PC-9 (cell line): ENCODE measurements at regions not wholly inside any gene's neighbourhood (a gene's known extent, or its start where the extent isn't known, plus 50 kb on each side); places are given as distances from the start of the nearest gene placed in this dataset.

Experiments
- BruUV-seq: library from RNA; stranded (reverse); fragments of 400-500 nt; replicated peaks from 2 replicates; lab custom pipeline; 2021; lab: Mats Ljungman, UMichigan
- CTCF ChIA-PET: fragments of 300-600 bp; sonication (Branson Sonifier 250); formaldehyde crosslinking; loops from one replicate; lab custom pipeline; 2022; ENCODE audit warnings: antibody characterized with exemption; lab: Charles Lee
- POLR2A ChIA-PET: fragments of 300-600 bp; sonication (Branson Sonifier 250); formaldehyde crosslinking; loops from one replicate; lab custom pipeline; 2022; ENCODE audit warnings: antibody characterized with exemption; ENCODE audit not compliant: unreplicated experiment; lab: Charles Lee
- DNase-seq, 2 experiments: peaks; one replicate each; pipeline versions ENCODE4 v3.0.0 to v3.0.0-alpha.2; 2015 to 2022; ENCODE audit warnings: mixed read lengths in 1 of 2
- H2AFZ ChIP-seq: fragments of 200-600 bp; sonication (generic); 2 replicates; pipeline ENCODE4 v1.8.1; 2017; ENCODE audit warnings: antibody characterized with exemption
- H3F3A ChIP-seq: fragments of 200-600 bp; sonication (generic); 2 replicates; pipeline ENCODE4 v1.8.1; 2017; ENCODE audit warnings: antibody characterized with exemption, mild to moderate bottlenecking, low read depth; ENCODE audit not compliant: insufficient read depth
- H3K27ac ChIP-seq: fragments of 200-600 bp; sonication (generic); 2 replicates; pipeline ENCODE4 v1.6.1; 2016; ENCODE audit warnings: mixed run types
- H3K27me3 ChIP-seq: fragments of 200-600 bp; sonication (generic); 2 replicates; pipeline ENCODE4 v1.6.1; 2016; ENCODE audit warnings: low read depth, mixed run types; ENCODE audit not compliant: insufficient read depth
- H3K36me3 ChIP-seq: fragments of 200-600 bp; sonication (generic); 2 replicates; pipeline ENCODE4 v1.6.1; 2016; ENCODE audit warnings: low read depth, mixed run types
- H3K4me1 ChIP-seq: fragments of 200-600 bp; sonication (generic); replicated peaks from 2 replicates; pipeline ENCODE4 v1.6.1; 2016; ENCODE audit warnings: mixed run types; ENCODE audit not compliant: insufficient read depth
- H3K4me2 ChIP-seq: fragments of 200-600 bp; sonication (generic); 2 replicates; pipeline ENCODE4 v1.6.1; 2017; ENCODE audit warnings: mixed run types
- H3K4me3 ChIP-seq: fragments of 200-600 bp; sonication (generic); 2 replicates; pipeline ENCODE4 v1.6.1; 2016; ENCODE audit warnings: mixed run types
- H3K79me2 ChIP-seq: fragments of 200-600 bp; sonication (generic); 2 replicates; pipeline ENCODE4 v1.6.1; 2017; ENCODE audit warnings: low read depth, mixed run types
- H3K9me2 ChIP-seq: fragments of 200-600 bp; sonication (generic); 2 replicates; pipeline ENCODE4 v1.8.1; 2017; ENCODE audit warnings: mild to moderate bottlenecking; ENCODE audit not compliant: insufficient read depth
- H3K9me3 ChIP-seq: fragments of 200-600 bp; sonication (generic); 2 replicates; pipeline ENCODE4 v1.8.1; 2016; ENCODE audit warnings: low read depth; ENCODE audit not compliant: insufficient read depth
- H4K20me1 ChIP-seq: fragments of 200-600 bp; sonication (generic); 2 replicates; pipeline ENCODE4 v1.8.1; 2017; ENCODE audit not compliant: insufficient read depth
- EZH2 ChIP-seq: fragments of 200-600 bp; sonication (generic); IDR thresholded peaks from 2 replicates; pipeline ENCODE4 v1.8.0; 2017; ENCODE audit warnings: antibody characterized with exemption, low read depth
- intact Hi-C: fragments of 100-400 bp; cut with micrococcal nuclease; formaldehyde crosslinking; loops from one replicate; pipeline ENCODE4 v1.10.0; 2022; ENCODE audit not compliant: unreplicated experiment
- TF ChIP-seq, protein P1 (sequence below): fragments of 200-600 bp; sonication (generic); conservative IDR thresholded peaks from 2 replicates; pipeline ENCODE4 v1.6.1; 2017; ENCODE audit warnings: mixed run types, antibody characterized with exemption, mild to moderate bottlenecking, moderate library complexity

- intact Hi-C loops, result no loop called here
- peak in 1 of 2 experiments; percentile 67 for DNase-seq
- CTCF ChIA-PET, result no interaction called here
Measured at GRCh38 chr17:69712801-69713311, 298.4 kb downstream of the MAP2K6 start.

GRCh38 chr17:69713815-69714214 is 299.3 kb downstream of the MAP2K6 start:
- Histone ChIP-seq H3K9me3 (no peaks in the 10 kb centered on the region), H3K36me3 (no peaks in the 10 kb centered on the region), H3K4me3 (no peak overlapping the region), H4K20me1 (no peaks in the 10 kb centered on the region), H3F3A (peaks cover 4% of the 10 kb centered on the region), H3K9me2 (no peaks in the 10 kb centered on the region), H3K79me2 (no peaks in the 10 kb centered on the region), H2AFZ (no peak overlapping the region), H3K27me3 (no peaks in the 10 kb centered on the region), H3K4me1 (peaks cover 7% of the 10 kb centered on the region), H3K4me2 (no peak overlapping the region), H3K27ac (no peak overlapping the region)
- TF ChIP-seq, protein P1, sequence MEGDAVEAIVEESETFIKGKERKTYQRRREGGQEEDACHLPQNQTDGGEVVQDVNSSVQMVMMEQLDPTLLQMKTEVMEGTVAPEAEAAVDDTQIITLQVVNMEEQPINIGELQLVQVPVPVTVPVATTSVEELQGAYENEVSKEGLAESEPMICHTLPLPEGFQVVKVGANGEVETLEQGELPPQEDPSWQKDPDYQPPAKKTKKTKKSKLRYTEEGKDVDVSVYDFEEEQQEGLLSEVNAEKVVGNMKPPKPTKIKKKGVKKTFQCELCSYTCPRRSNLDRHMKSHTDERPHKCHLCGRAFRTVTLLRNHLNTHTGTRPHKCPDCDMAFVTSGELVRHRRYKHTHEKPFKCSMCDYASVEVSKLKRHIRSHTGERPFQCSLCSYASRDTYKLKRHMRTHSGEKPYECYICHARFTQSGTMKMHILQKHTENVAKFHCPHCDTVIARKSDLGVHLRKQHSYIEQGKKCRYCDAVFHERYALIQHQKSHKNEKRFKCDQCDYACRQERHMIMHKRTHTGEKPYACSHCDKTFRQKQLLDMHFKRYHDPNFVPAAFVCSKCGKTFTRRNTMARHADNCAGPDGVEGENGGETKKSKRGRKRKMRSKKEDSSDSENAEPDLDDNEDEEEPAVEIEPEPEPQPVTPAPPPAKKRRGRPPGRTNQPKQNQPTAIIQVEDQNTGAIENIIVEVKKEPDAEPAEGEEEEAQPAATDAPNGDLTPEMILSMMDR, result no peak
- no peak for TF ChIP-seq EZH2
- DNase-seq, result no peak
- ChIA-PET POLR2A (no interaction called here), CTCF (no interaction called here)
- intact Hi-C loops, result no loop called here
- no TSS peak for BruUV-seq

More at GRCh38 chr17:69712801-69713311, 298.4 kb downstream of the MAP2K6 start:
- Histone ChIP-seq H3K9me2 (no peaks in the 10 kb centered on the region), H3F3A (peaks cover 4% of the 10 kb centered on the region), H3K36me3 (no peaks in the 10 kb centered on the region), H3K4me3 (no peak overlapping the region), H3K4me1 (peaks cover 7% of the 10 kb centered on the region), H3K79me2 (no peaks in the 10 kb centered on the region), H3K27me3 (no peaks in the 10 kb centered on the region), H2AFZ (no peak overlapping the region), H4K20me1 (no peaks in the 10 kb centered on the region), H3K27ac (peak overlapping the region; percentile 48), H3K4me2 (no peak overlapping the region), H3K9me3 (no peaks in the 10 kb centered on the region)
- TF ChIP-seq EZH2, result no peak
- TF ChIP-seq, protein P1, result no peak
- POLR2A ChIA-PET, result no interaction called here
- no TSS peak for BruUV-seq

DNA sequence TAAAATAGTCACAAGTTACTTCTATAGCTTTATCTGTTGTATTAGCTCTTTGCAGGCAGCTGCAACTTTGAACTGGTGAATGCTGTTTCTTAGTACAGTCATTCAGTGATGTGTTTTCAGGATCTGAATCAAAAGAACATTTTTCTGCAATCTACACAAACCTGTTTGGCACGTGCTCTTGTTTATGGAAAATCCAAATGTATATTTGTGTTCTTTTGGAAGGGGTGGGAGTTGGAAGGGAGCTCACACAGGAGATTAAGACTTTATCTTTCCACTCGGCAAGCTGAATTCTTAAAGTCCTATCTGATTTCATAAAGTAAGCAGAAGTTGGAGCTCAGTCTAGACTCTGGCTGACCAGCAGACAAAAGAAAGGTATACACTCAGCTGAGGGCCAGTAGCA is 300.2 kb downstream of the MAP2K6 start:
- no peak overlapping the region for H3K4me2 ChIP-seq
- no peak overlapping the region for H3K4me3 ChIP-seq
- no peaks in the 10 kb centered on the region for H3K79me2 ChIP-seq
- DNase-seq, result no peak
- no peaks in the 10 kb centered on the region for H3K9me2 ChIP-seq
- no peaks in the 10 kb centered on the region for H3K27me3 ChIP-seq
- H3F3A ChIP-seq, result peaks cover 4% of the 10 kb centered on the region
- ChIA-PET CTCF (no interaction called here), POLR2A (no interaction called here)
- peaks cover 7% of the 10 kb centered on the region for H3K4me1 ChIP-seq
- intact Hi-C loops, result no loop called here
- no peak overlapping the region for H2AFZ ChIP-seq
- no peak overlapping the region for H3K27ac ChIP-seq
- BruUV-seq, result no TSS peak
- H4K20me1 ChIP-seq, result no peaks in the 10 kb centered on the region
- H3K9me3 ChIP-seq, result no peaks in the 10 kb centered on the region
- no peak for TF ChIP-seq EZH2
- TF ChIP-seq, protein P1, result no peak
- no peaks in the 10 kb centered on the region for H3K36me3 ChIP-seq
